SU-DHL-6 (cell line): ENCODE measurements at regions not wholly inside any gene's neighbourhood (a gene's known extent, or its start where the extent isn't known, plus 50 kb on each side); places are given as distances from the start of the nearest gene placed in this dataset.

Experiments
- H2AFZ ChIP-seq: fragments of 200-600 bp; sonication (generic); 2 replicates; pipeline ENCODE4 v1.6.1; 2014; ENCODE audit warnings: low read depth, mild to moderate bottlenecking, moderate library complexity, mixed read lengths, antibody characterized with exemption, low read length; ENCODE audit not compliant: severe bottlenecking
- H3F3A ChIP-seq: fragments of 200-600 bp; shearing (Covaris generic); 2 replicates; pipeline ENCODE4 v1.6.0; 2016; ENCODE audit warnings: antibody characterized with exemption, mild to moderate bottlenecking; ENCODE audit not compliant: insufficient read depth
- H3K27ac ChIP-seq: fragments of 200-600 bp; sonication (generic); 2 replicates; pipeline ENCODE4 v1.5.1; 2016; ENCODE audit warnings: low read depth, mild to moderate bottlenecking, low read length, moderate library complexity, mixed read lengths
- H3K27me3 ChIP-seq: fragments of 200-600 bp; sonication (generic), shearing (Covaris generic); 2 replicates; pipeline ENCODE4 v1.6.0; 2014; ENCODE audit warnings: mild to moderate bottlenecking, low read length
- H3K36me3 ChIP-seq: fragments of 200-600 bp; sonication (generic); 2 replicates; pipeline ENCODE4 v1.6.1; 2014; ENCODE audit warnings: mild to moderate bottlenecking, low read length, mixed read lengths
- H3K4me2 ChIP-seq: fragments of 300-600, 200-600 bp; shearing (Covaris generic), sonication (generic); 2 replicates; pipeline ENCODE4 v1.6.0; 2014; ENCODE audit warnings: low read length, low read depth, mild to moderate bottlenecking; ENCODE audit not compliant: poor library complexity, severe bottlenecking
- H3K4me3 ChIP-seq: fragments of 200-600 bp; sonication (generic); 2 replicates; pipeline ENCODE4 v1.5.1; 2014; ENCODE audit warnings: antibody characterized with exemption, low read length, mild to moderate bottlenecking, mixed read lengths; ENCODE audit not compliant: insufficient read depth, poor library complexity, severe bottlenecking
- H3K79me2 ChIP-seq: fragments of 200-600 bp; sonication (generic); 2 replicates; pipeline ENCODE4 v1.6.1; 2014; ENCODE audit warnings: mild to moderate bottlenecking, low read length, moderate library complexity; ENCODE audit not compliant: insufficient read depth
- H3K9ac ChIP-seq: fragments of 200-600 bp; sonication (generic); 2 replicates; pipeline ENCODE4 v1.7.0; 2014; ENCODE audit warnings: mild to moderate bottlenecking, low read length
- H3K9me2 ChIP-seq: fragments of 200-600 bp; sonication (generic); replicated peaks from 2 replicates; pipeline ENCODE4 v1.6.1; 2014; ENCODE audit warnings: low read length; ENCODE audit not compliant: insufficient read depth
- H3K9me3 ChIP-seq: fragments of 200-600 bp; sonication (generic); 2 replicates; pipeline ENCODE4 v1.6.1; 2014; ENCODE audit warnings: low read length, mixed read lengths; ENCODE audit not compliant: insufficient read depth
- H4K20me1 ChIP-seq: fragments of 200-600 bp; sonication (generic); 2 replicates; pipeline ENCODE4 v1.6.1; 2014; ENCODE audit warnings: low read depth, mild to moderate bottlenecking, antibody characterized with exemption, low read length, moderate library complexity, mixed read lengths
- CTCF ChIP-seq: fragments of 200-600 bp; sonication (generic); IDR thresholded peaks from one replicate; pipeline ENCODE4 v1.5.1; 2017; ENCODE audit warnings: antibody characterized with exemption, mild to moderate bottlenecking, low read length, moderate library complexity; ENCODE audit not compliant: insufficient read depth, poor library complexity, severe bottlenecking
- EZH2phosphoT487 ChIP-seq: fragments of 200-600 bp; sonication (generic), shearing (Covaris generic); conservative IDR thresholded peaks from 2 replicates; pipeline ENCODE4 v1.6.1; 2018; ENCODE audit warnings: mild to moderate bottlenecking, antibody characterized with exemption, low read length, moderate library complexity, mixed read lengths

GRCh38 chr2:142323206-142323605 lies 192.4 kb upstream of the LRP1B start:
- Histone ChIP-seq H4K20me1 (no peaks in the 10 kb centered on the region), H3K79me2 (no peaks in the 10 kb centered on the region), H3K4me3 (no peak overlapping the region), H3K9ac (no peak overlapping the region), H3F3A (no peaks in the 10 kb centered on the region), H3K36me3 (no peaks in the 10 kb centered on the region), H3K9me3 (no peaks in the 10 kb centered on the region), H3K27ac (no peak overlapping the region), H3K27me3 (no peaks in the 10 kb centered on the region; the same call in 1 of the 2 replicates), H3K9me2 (no peaks in the 10 kb centered on the region), H3K4me2 (no peak overlapping the region), H2AFZ (no peak overlapping the region)
- no peak for TF ChIP-seq EZH2phosphoT487
- no peak for TF ChIP-seq CTCF

- Histone ChIP-seq H3K4me3 (no peak overlapping the region), H3K27ac (no peak overlapping the region), H3K79me2 (no peaks in the 10 kb centered on the region), H3K36me3 (no peaks in the 10 kb centered on the region), H3K27me3 (no peaks in the 10 kb centered on the region; the same call in 1 of the 2 replicates), H3K9me3 (no peaks in the 10 kb centered on the region), H3K4me2 (no peak overlapping the region), H3F3A (no peaks in the 10 kb centered on the region), H2AFZ (no peak overlapping the region), H3K9me2 (no peaks in the 10 kb centered on the region), H3K9ac (no peak overlapping the region), H4K20me1 (no peaks in the 10 kb centered on the region)
- TF ChIP-seq CTCF, result no peak
- no peak for TF ChIP-seq EZH2phosphoT487
Observed at GRCh38 chr2:142321706-142322280, 191.0 kb upstream of the LRP1B start.

- Histone ChIP-seq H3K4me2 (no peak overlapping the region), H2AFZ (no peak overlapping the region), H3K79me2 (no peaks in the 10 kb centered on the region), H3K9me2 (no peaks in the 10 kb centered on the region), H3K27ac (no peak overlapping the region), H3K9ac (no peak overlapping the region), H3K27me3 (no peaks in the 10 kb centered on the region; the same call in 1 of the 2 replicates), H3K36me3 (no peaks in the 10 kb centered on the region), H3K4me3 (no peak overlapping the region), H4K20me1 (no peaks in the 10 kb centered on the region), H3K9me3 (no peaks in the 10 kb centered on the region), H3F3A (no peaks in the 10 kb centered on the region)
- TF ChIP-seq CTCF (no peak), EZH2phosphoT487 (no peak)
Observed at GRCh38 chr2:142320067-142320466, 189.3 kb upstream of the LRP1B start.
